DND-41 (cell line): ENCODE measurements at regions not wholly inside any gene's neighbourhood (a gene's known extent, or its start where the extent isn't known, plus 50 kb on each side); places are given as distances from the start of the nearest gene placed in this dataset.

ENCODE experiments used
- ATAC-seq: fragments of 200-7000 bp; cut with Tn5 transposase; 3 replicates; pipeline ENCODE4 v1.9.1; 2021; ENCODE audit warnings: low read depth; ENCODE audit not compliant: insufficient read depth
- DNase-seq: peaks from one replicate; pipeline ENCODE4 v3.0.0-alpha.2; 2020
- H2AFZ ChIP-seq: 2 replicates; pipeline ENCODE4 v1.6.0; 2012; ENCODE audit warnings: low read depth, low read length
- H3K27ac ChIP-seq: 2 replicates; pipeline ENCODE4 v1.5.1; 2012; ENCODE audit warnings: low read length, inconsistent platforms
- H3K27me3 ChIP-seq: fragments of 200-600 bp; sonication (generic); 2 replicates; pipeline ENCODE4 v1.6.0; 2012; ENCODE audit warnings: low read length, mild to moderate bottlenecking, inconsistent platforms; ENCODE audit not compliant: insufficient read depth, poor library complexity
- H3K36me3 ChIP-seq: 2 replicates; pipeline ENCODE4 v1.5.1; 2012; ENCODE audit warnings: low read length, inconsistent platforms; ENCODE audit not compliant: insufficient read depth
- H3K4me1 ChIP-seq: 2 replicates; pipeline ENCODE4 v1.5.1; 2012; ENCODE audit warnings: mild to moderate bottlenecking, low read length; ENCODE audit not compliant: insufficient read depth
- H3K4me2 ChIP-seq: 2 replicates; pipeline ENCODE4 v1.6.0; 2012; ENCODE audit warnings: mild to moderate bottlenecking, moderate library complexity, low read length, inconsistent platforms; ENCODE audit not compliant: insufficient read depth
- H3K4me3 ChIP-seq, 2 experiments: fragments of 200-600 bp in 1 of 2; shearing (Covaris generic) in 1 of 2; 2 replicates each; pipeline ENCODE4 v1.5.1; 2012 to 2016; ENCODE audit warnings: inconsistent platforms in 2 of 2, low read length in 2 of 2, mild to moderate bottlenecking in 2 of 2, low read depth in 1 of 2, moderate library complexity in 1 of 2
- H3K79me2 ChIP-seq: 2 replicates; pipeline ENCODE4 v1.6.0; 2012; ENCODE audit warnings: low read length, inconsistent platforms; ENCODE audit not compliant: insufficient read depth
- H3K9ac ChIP-seq: 2 replicates; pipeline ENCODE4 v1.6.0; 2012; ENCODE audit warnings: low read depth, mild to moderate bottlenecking, inconsistent platforms, low read length, moderate library complexity
- H3K9me3 ChIP-seq: 2 replicates; pipeline ENCODE4 v1.5.1; 2012; ENCODE audit warnings: low read length, moderate library complexity, mild to moderate bottlenecking, inconsistent platforms; ENCODE audit not compliant: insufficient read depth, severe bottlenecking
- H4K20me1 ChIP-seq: 2 replicates; pipeline ENCODE4 v1.6.0; 2012; ENCODE audit warnings: low read length; ENCODE audit not compliant: insufficient read depth
- EZH2 ChIP-seq: IDR thresholded peaks from 3 replicates; pipeline ENCODE4 v1.6.1; 2012; ENCODE audit warnings: borderline replicate concordance, low read depth, mild to moderate bottlenecking, moderate library complexity, low read length, inconsistent platforms; ENCODE audit not compliant: severe bottlenecking
- TF ChIP-seq, protein P1 (sequence below): IDR thresholded peaks from 2 replicates; pipeline ENCODE4 v1.5.1; 2012; ENCODE audit warnings: borderline replicate concordance, low read length, moderate library complexity, mild to moderate bottlenecking; ENCODE audit not compliant: poor library complexity, severe bottlenecking; ENCODE audit errors: extremely low read depth

DNA sequence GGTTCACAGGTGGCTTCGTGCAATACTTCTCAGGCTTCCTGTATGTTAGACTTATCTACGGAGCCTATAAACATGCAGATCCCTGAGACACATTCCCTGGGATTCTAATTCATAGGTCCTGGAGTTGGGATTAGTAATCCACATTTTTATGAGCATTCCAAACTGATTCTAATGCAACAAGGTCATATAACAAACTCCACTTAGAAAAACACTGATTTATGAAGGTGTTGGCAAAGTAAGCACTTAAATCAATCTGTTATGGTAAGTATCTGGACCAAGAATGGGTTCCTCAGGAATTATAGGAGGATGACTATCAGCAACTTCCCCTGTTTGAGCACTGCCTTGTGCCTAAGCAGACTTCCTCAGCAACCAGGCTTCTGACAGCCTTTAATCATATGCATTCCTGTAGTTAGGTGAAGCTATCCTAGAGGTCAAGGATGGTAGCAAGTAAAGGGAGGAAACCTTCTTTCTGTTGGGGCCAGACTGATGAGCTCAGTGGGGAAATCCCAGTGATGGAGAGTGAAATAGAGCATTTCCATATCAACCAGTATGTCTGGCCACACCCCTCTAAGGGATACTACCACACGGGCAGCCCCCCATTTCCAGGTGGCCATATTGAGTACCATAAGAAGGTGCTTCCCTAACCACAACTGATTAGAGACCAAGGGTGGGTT is 89.6 kb downstream of the RASSF10 start:
- Histone ChIP-seq H3K4me1 (no peaks in the 10 kb centered on the region), H2AFZ (no peak overlapping the region), H3K36me3 (no peaks in the 10 kb centered on the region), H3K9ac (no peak overlapping the region), H3K27me3 (peaks cover 4% of the 10 kb centered on the region), H3K79me2 (no peaks in the 10 kb centered on the region), H3K4me2 (no peak overlapping the region), H4K20me1 (no peaks in the 10 kb centered on the region), H3K9me3 (no peaks in the 10 kb centered on the region), H3K4me3 (no peak overlapping the region), H3K27ac (no peak overlapping the region)
- DNase-seq (no peak), ATAC-seq (no peak)
- no peak for TF ChIP-seq EZH2
- TF ChIP-seq, protein P1, sequence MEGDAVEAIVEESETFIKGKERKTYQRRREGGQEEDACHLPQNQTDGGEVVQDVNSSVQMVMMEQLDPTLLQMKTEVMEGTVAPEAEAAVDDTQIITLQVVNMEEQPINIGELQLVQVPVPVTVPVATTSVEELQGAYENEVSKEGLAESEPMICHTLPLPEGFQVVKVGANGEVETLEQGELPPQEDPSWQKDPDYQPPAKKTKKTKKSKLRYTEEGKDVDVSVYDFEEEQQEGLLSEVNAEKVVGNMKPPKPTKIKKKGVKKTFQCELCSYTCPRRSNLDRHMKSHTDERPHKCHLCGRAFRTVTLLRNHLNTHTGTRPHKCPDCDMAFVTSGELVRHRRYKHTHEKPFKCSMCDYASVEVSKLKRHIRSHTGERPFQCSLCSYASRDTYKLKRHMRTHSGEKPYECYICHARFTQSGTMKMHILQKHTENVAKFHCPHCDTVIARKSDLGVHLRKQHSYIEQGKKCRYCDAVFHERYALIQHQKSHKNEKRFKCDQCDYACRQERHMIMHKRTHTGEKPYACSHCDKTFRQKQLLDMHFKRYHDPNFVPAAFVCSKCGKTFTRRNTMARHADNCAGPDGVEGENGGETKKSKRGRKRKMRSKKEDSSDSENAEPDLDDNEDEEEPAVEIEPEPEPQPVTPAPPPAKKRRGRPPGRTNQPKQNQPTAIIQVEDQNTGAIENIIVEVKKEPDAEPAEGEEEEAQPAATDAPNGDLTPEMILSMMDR: no peak

DNA sequence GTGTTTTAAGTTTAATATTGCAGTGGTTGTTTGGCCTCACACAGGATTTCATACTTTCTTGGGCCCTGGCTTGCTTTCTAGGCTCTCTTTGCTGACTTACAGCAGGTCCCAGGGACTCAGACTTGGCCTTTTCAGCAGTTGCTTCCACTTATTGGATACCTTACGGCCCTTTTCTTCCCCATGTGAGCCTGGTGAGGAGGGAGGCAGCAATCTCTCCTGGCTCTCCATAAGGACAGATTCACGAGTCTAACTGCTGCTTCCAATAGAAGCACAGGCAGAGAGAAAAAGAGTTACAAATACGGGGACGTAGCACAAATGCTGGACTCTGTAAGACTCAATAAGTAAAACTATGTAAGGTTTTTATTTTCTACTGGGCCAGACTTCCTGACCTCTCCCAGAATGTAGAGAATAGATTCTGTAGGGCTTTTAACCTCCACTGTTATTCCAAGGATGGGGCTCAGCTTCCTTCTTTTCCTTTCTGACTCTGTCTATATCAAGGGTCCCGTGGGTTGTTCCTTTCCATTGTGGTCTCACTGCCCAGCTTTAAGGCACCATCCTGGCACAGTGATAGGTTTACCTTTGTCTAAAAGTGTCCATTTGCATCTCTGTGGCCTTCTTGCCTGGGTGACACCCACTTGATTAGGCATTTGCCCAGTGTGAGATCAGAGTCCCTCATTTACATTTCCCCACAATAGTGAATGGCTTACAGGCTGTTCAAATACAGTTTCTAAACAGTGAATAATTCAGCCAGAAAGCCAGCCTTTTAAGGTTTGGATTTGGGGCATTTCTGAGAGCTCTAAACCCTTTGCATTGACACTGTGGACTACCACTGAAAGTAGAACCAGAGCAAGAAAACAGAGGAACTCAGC is 92.8 kb downstream of the RASSF10 start:
- Histone ChIP-seq H3K27me3 (no peaks in the 10 kb centered on the region), H3K4me2 (no peak overlapping the region), H3K27ac (no peak overlapping the region), H3K9me3 (no peaks in the 10 kb centered on the region), H3K79me2 (no peaks in the 10 kb centered on the region), H3K36me3 (no peaks in the 10 kb centered on the region), H4K20me1 (no peaks in the 10 kb centered on the region), H3K4me1 (no peaks in the 10 kb centered on the region), H3K9ac (no peak overlapping the region), H3K4me3 (no peak overlapping the region), H2AFZ (no peak overlapping the region)
- ATAC-seq (no peak), DNase-seq (no peak)
- TF ChIP-seq, protein P1: no peak
- TF ChIP-seq EZH2: no peak

DNA sequence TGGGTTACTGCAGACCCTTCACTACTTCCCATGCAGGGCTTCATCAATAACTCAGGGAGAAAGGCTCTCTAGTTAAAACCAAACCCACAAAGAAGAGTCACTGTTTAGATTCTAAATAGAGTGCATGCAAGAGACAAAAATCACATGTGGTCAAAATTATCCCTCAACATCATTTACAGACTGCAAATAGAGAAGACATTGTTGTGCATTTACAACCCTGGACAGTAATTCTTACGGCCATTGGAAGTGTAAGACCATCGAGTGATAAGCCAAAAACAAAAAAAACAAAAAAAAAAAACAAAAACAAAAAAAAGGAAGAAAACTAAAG is 93.4 kb downstream of the RASSF10 start:
- H3K27ac ChIP-seq: no peak overlapping the region
- no peak for DNase-seq
- no peaks in the 10 kb centered on the region for H3K4me1 ChIP-seq
- TF ChIP-seq, protein P1: no peak
- no peak for TF ChIP-seq EZH2
- H3K9ac ChIP-seq: no peak overlapping the region
- no peaks in the 10 kb centered on the region for H3K27me3 ChIP-seq
- H2AFZ ChIP-seq: no peak overlapping the region
- no peaks in the 10 kb centered on the region for H3K9me3 ChIP-seq
- no peaks in the 10 kb centered on the region for H3K79me2 ChIP-seq
- H3K36me3 ChIP-seq: no peaks in the 10 kb centered on the region
- ATAC-seq: no peak
- H3K4me2 ChIP-seq: no peak overlapping the region
- H3K4me3 ChIP-seq: no peak overlapping the region
- H4K20me1 ChIP-seq: no peaks in the 10 kb centered on the region
